ENCODE measurements at regions not wholly inside any gene's neighbourhood (a gene's known extent, or its start where the extent isn't known, plus 50 kb on each side); places are given as distances from the start of the nearest gene placed in this dataset.

DNA sequence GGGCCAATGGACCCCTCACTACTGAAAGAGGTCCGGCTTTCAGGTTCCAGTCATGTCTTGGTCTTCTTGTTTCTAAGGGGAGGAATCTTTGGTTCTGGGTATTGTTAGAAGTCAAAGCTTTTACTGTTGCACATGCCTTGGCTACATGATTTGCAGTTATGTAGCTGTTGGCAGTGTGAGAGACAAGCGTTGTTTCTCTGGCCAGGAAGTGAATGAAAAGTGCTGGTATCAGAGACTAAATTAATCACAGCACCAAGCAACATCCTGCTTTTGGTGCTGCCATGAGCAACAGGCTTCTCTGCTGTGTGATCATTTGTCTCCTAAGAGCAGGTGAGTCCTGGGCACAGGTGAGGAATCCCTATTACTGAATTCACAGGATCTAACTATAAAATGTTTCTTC is 100.1 kb upstream of the PRSS3 start:
- POLR2A ChIA-PET = no interaction called here
- no peaks in the 10 kb centered on the region for H3K9me3 Mint-ChIP-seq (ENCODE audit: insufficient read depth)
- Histone ChIP-seq H3K36me3 (replicated peaks in 1 of 2; ENCODE audit: control extremely low read depth in 1 of 2, control insufficient read depth in 1 of 2, extremely low read depth in 1 of 2, insufficient read depth in 2 of 2, low read length in 1 of 2) (no peaks in the 10 kb centered on the region), H3K4me3 (ENCODE audit: control extremely low read depth in 1 of 5, extremely low read depth in 1 of 5, insufficient read depth in 1 of 5, low read depth in 2 of 5, low read length in 4 of 5) (no peak overlapping the region), H3K79me2 (ENCODE audit: control insufficient read depth, insufficient read depth, low read length) (no peaks in the 10 kb centered on the region), H3K9me3 (ENCODE audit: control extremely low read depth in 1 of 3, control insufficient read depth in 2 of 3, insufficient read depth in 1 of 3, low read length in 2 of 3) (no peaks in the 10 kb centered on the region), H4K20me1 (ENCODE audit: control insufficient read depth, insufficient read depth, low read length, poor library complexity, severe bottlenecking) (no peaks in the 10 kb centered on the region), H3K27me3 (replicated peaks in 1 of 4; ENCODE audit: control extremely low read depth in 1 of 4, control insufficient read depth in 3 of 4, insufficient read depth in 4 of 4, low read length in 3 of 4) (peaks cover 0 to 9% (median 4%) of the 10 kb centered on the region in 4 experiments), H3K4me2 (replicated peaks; ENCODE audit: low read depth, low read length, poor library complexity, severe bottlenecking) (no peak overlapping the region), H3K9ac (ENCODE audit: low read length) (no peak overlapping the region), H3K4me1 (ENCODE audit: control insufficient read depth in 2 of 2, insufficient read depth in 2 of 2, low read length in 2 of 2) (no peaks in the 10 kb centered on the region), H3K27ac (ENCODE audit: low read length in 2 of 2) (no peak overlapping the region), H2AFZ (ENCODE audit: insufficient read depth, low read depth, low read length, poor library complexity, severe bottlenecking) (no peak overlapping the region)
- no peak for DNase-seq
- peaks cover 45% of the 10 kb centered on the region for H3K27me3 Mint-ChIP-seq
- no peak overlapping the region for H3K27ac Mint-ChIP-seq
- CTCF ChIA-PET = no interaction called here
- H3K4me3 Mint-ChIP-seq = no peak overlapping the region
- no peak for ATAC-seq (ENCODE audit: low read depth)
- 100% methylated on average over 1 of the region's 2 CpGs for WGBS (ENCODE audit: insufficient coverage)
- intact Hi-C loops (cut with micrococcal nuclease) = no loop called here
- TF ChIP-seq EZH2 (IDR thresholded peaks at IDR 0.05; ENCODE audit: borderline replicate concordance, insufficient read depth, low read depth, low read length, poor library complexity, severe bottlenecking) = no peak
- TF ChIP-seq, protein P1, sequence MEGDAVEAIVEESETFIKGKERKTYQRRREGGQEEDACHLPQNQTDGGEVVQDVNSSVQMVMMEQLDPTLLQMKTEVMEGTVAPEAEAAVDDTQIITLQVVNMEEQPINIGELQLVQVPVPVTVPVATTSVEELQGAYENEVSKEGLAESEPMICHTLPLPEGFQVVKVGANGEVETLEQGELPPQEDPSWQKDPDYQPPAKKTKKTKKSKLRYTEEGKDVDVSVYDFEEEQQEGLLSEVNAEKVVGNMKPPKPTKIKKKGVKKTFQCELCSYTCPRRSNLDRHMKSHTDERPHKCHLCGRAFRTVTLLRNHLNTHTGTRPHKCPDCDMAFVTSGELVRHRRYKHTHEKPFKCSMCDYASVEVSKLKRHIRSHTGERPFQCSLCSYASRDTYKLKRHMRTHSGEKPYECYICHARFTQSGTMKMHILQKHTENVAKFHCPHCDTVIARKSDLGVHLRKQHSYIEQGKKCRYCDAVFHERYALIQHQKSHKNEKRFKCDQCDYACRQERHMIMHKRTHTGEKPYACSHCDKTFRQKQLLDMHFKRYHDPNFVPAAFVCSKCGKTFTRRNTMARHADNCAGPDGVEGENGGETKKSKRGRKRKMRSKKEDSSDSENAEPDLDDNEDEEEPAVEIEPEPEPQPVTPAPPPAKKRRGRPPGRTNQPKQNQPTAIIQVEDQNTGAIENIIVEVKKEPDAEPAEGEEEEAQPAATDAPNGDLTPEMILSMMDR (IDR thresholded peaks at IDR 0.05) = no peak
- H3K4me1 Mint-ChIP-seq = peaks cover 4% of the 10 kb centered on the region

DNA sequence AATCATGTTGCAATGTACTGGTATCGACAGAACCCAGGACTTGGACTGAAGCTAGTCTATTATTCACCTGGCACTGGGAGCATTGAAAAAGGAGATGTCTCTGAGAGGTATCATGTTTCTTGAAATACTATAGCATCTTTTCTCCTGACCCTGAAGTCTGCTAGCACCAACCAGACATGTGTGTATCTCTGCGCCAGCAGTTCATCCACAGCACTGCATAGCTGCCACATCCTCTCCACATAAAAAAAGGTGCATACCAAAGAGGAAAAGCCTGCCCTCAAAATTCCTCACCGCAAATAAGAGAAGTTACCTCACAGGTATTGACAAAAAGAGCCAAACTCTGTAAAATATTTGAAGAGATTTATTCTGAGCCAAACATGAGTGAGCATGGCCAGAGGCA is 99.5 kb upstream of the PRSS3 start:
- TF ChIP-seq, protein P1 (IDR thresholded peaks at IDR 0.05) = no peak
- TF ChIP-seq EZH2 (IDR thresholded peaks at IDR 0.05; ENCODE audit: borderline replicate concordance, insufficient read depth, low read depth, low read length, poor library complexity, severe bottlenecking) = no peak
- Histone ChIP-seq H2AFZ (ENCODE audit: insufficient read depth, low read depth, low read length, poor library complexity, severe bottlenecking) (no peak overlapping the region), H3K4me3 (ENCODE audit: control extremely low read depth in 1 of 5, extremely low read depth in 1 of 5, insufficient read depth in 1 of 5, low read depth in 2 of 5, low read length in 4 of 5) (no peak overlapping the region), H3K36me3 (replicated peaks in 1 of 2; ENCODE audit: control extremely low read depth in 1 of 2, control insufficient read depth in 1 of 2, extremely low read depth in 1 of 2, insufficient read depth in 2 of 2, low read length in 1 of 2) (no peaks in the 10 kb centered on the region), H3K79me2 (ENCODE audit: control insufficient read depth, insufficient read depth, low read length) (no peaks in the 10 kb centered on the region), H3K4me1 (ENCODE audit: control insufficient read depth in 2 of 2, insufficient read depth in 2 of 2, low read length in 2 of 2) (no peaks in the 10 kb centered on the region), H3K27me3 (replicated peaks in 1 of 4; ENCODE audit: control extremely low read depth in 1 of 4, control insufficient read depth in 3 of 4, insufficient read depth in 4 of 4, low read length in 3 of 4) (peaks cover 0 to 9% (median 4%) of the 10 kb centered on the region in 4 experiments), H3K9ac (ENCODE audit: low read length) (no peak overlapping the region), H3K9me3 (ENCODE audit: control extremely low read depth in 1 of 3, control insufficient read depth in 2 of 3, insufficient read depth in 1 of 3, low read length in 2 of 3) (no peaks in the 10 kb centered on the region), H3K4me2 (replicated peaks; ENCODE audit: low read depth, low read length, poor library complexity, severe bottlenecking) (no peak overlapping the region), H3K27ac (ENCODE audit: low read length in 2 of 2) (no peak overlapping the region), H4K20me1 (ENCODE audit: control insufficient read depth, insufficient read depth, low read length, poor library complexity, severe bottlenecking) (no peaks in the 10 kb centered on the region)
- H3K27ac Mint-ChIP-seq = no peak overlapping the region
- ATAC-seq (ENCODE audit: low read depth) (no peak), DNase-seq (no peak)
- no peak overlapping the region for H3K4me3 Mint-ChIP-seq
- intact Hi-C loops (cut with micrococcal nuclease) = no loop called here
- H3K9me3 Mint-ChIP-seq (ENCODE audit: insufficient read depth) = no peaks in the 10 kb centered on the region
- ChIA-PET CTCF (no interaction called here), POLR2A (no interaction called here)
- no peaks in the 10 kb centered on the region for H3K4me1 Mint-ChIP-seq
- H3K27me3 Mint-ChIP-seq = peaks cover 49% of the 10 kb centered on the region
- WGBS (ENCODE audit: insufficient coverage) = 100% methylated on average over 1 of the region's 3 CpGs

Measured in B cell (primary cell).